Uterus (tissue), 2 donors: ENCODE measurements at regions not wholly inside any gene's neighbourhood (a gene's known extent, or its start where the extent isn't known, plus 50 kb on each side); places are given as distances from the start of the nearest gene placed in this dataset.

ENCODE experiments used
- CTCF ChIP-seq, 4 experiments: fragments of 200-600 bp in 2 of 4; fragments of 450-650 bp in 2 of 4; sonication (generic) in 2 of 4; IDR thresholded peaks; one replicate each; pipeline ENCODE4 v1.5.1; 2016 to 2019; ENCODE audit warnings: antibody characterized with exemption in 4 of 4, mild to moderate bottlenecking in 2 of 4, moderate library complexity in 1 of 4
- POLR2A ChIP-seq, 2 donors: fragments of 450-650 bp; IDR thresholded peaks; one replicate each; pipeline ENCODE4 v1.6.1; 2016; ENCODE audit warnings: antibody characterized with exemption in 2 of 2, mild to moderate bottlenecking in 1 of 2, moderate library complexity in 1 of 2

- TF ChIP-seq POLR2A (IDR thresholded peaks at IDR 0.05) (no peak), CTCF (IDR thresholded peaks at IDR 0.05) (no peak)
These were observed 78.7 kb upstream of the KCNMB2 start for GRCh38 chr3:178457511-178457910.
